ENCODE measurements at regions not wholly inside any gene's neighbourhood (a gene's known extent, or its start where the extent isn't known, plus 50 kb on each side); places are given as distances from the start of the nearest gene placed in this dataset.
A peak's percentile ranks its signal among the peaks of the same experiment; 100 is the strongest.

DNA sequence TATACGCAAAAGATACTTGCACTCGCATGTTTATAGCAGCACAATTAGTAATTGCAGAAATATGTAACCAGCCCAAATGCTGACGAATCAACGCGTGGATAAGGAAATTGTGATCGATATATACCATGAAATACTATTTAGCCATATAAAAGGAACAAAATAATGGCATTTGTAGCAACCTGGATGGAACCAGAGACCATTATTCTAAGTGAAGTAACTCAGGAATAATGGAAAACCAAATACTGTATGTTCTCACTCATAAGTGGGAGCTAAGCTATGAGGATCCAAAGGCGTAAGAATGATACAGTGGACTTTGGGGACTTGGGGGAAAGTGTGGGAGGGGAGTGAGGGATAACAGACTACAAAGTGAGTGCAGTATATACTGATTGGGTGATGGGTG lies 1008.0 kb upstream of the CRIM1 start:
- DNase-seq (ENCODE audit: low spot score) (no peak), ATAC-seq (no peak)
- Mint-ChIP-seq H3K27me3 (ENCODE audit: low read depth) (no peaks in the 10 kb centered on the region), H3K27ac (no peak overlapping the region), H3K9me3 (peaks cover 6% of the 10 kb centered on the region), H3K4me1 (no peaks in the 10 kb centered on the region), H3K4me3 (no peak overlapping the region), H3K36me3 (peaks cover 3% of the 10 kb centered on the region)
- TF ChIP-seq TEAD4 (CRISPR knock-in tag; IDR thresholded peaks at IDR 0.05) (no peak), ZNF423 (CRISPR knock-in tag; IDR thresholded peaks at IDR 0.05) (no peak), MYBL2 (CRISPR knock-in tag; IDR thresholded peaks at IDR 0.05) (no peak)
- ChIA-PET CTCF (no interaction called here), POLR2A (no interaction called here)

DNA sequence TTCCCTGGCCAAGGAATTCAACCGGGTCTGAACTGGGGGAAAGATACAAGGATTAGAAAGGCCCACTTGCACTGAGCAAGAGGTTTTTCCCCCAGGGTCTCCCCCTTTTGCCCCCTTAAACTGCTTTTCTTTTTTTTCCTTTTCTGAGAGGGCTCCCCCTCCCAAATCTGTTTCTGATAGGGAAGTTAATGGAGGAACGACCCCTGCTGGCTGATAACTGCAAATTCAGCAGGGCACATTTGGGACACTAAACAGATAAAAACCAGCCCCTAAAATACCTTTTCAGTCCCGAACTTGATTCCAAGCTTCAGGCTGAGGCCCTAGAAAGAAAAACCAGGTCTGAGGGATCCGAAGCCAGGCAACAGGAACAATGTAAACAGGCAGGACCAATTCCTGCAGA lies 1012.4 kb upstream of the CRIM1 start:
- no peak overlapping the region for H3K27ac Mint-ChIP-seq
- peaks cover 16% of the 10 kb centered on the region for H3K9me3 Mint-ChIP-seq
- POLR2A ChIA-PET, result no interaction called here
- H3K27me3 Mint-ChIP-seq (ENCODE audit: low read depth), result no peaks in the 10 kb centered on the region
- DNase-seq (ENCODE audit: low spot score), result no peak
- no peak for TF ChIP-seq SP1 (CRISPR knock-in tag; conservative IDR thresholded peaks at IDR 0.05)
- TF ChIP-seq, protein P1, sequence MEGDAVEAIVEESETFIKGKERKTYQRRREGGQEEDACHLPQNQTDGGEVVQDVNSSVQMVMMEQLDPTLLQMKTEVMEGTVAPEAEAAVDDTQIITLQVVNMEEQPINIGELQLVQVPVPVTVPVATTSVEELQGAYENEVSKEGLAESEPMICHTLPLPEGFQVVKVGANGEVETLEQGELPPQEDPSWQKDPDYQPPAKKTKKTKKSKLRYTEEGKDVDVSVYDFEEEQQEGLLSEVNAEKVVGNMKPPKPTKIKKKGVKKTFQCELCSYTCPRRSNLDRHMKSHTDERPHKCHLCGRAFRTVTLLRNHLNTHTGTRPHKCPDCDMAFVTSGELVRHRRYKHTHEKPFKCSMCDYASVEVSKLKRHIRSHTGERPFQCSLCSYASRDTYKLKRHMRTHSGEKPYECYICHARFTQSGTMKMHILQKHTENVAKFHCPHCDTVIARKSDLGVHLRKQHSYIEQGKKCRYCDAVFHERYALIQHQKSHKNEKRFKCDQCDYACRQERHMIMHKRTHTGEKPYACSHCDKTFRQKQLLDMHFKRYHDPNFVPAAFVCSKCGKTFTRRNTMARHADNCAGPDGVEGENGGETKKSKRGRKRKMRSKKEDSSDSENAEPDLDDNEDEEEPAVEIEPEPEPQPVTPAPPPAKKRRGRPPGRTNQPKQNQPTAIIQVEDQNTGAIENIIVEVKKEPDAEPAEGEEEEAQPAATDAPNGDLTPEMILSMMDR (IDR thresholded peaks at IDR 0.05), result peak; percentile 55
- CTCF ChIA-PET, result no interaction called here
- H3K36me3 Mint-ChIP-seq, result peaks cover 12% of the 10 kb centered on the region
- H3K4me3 Mint-ChIP-seq, result no peak overlapping the region
- H3K4me1 Mint-ChIP-seq, result peaks cover 4% of the 10 kb centered on the region; the same call in 1 of the 2 replicates
- ATAC-seq, result peak; percentile 55; the same call in 1 of the 2 replicates

- POLR2A ChIA-PET, result no interaction called here
- H3K27ac Mint-ChIP-seq, result no peak overlapping the region
- no peak for DNase-seq (ENCODE audit: low spot score)
- ATAC-seq, result no peak
- TF ChIP-seq ZSCAN18 (CRISPR knock-in tag; IDR thresholded peaks at IDR 0.05), result no peak
- CTCF ChIA-PET, result no interaction called here
- H3K9me3 Mint-ChIP-seq, result peaks cover 16% of the 10 kb centered on the region
- H3K4me3 Mint-ChIP-seq, result no peak overlapping the region
- peaks cover 12% of the 10 kb centered on the region for H3K36me3 Mint-ChIP-seq
- H3K4me1 Mint-ChIP-seq, result peaks cover 4% of the 10 kb centered on the region; the same call in 1 of the 2 replicates
- no peaks in the 10 kb centered on the region for H3K27me3 Mint-ChIP-seq (ENCODE audit: low read depth)
Measured at GRCh38 chr2:35339211-35339610, 1016.4 kb upstream of the CRIM1 start.

GRCh38 chr2:35337922-35338321 lies 1017.7 kb upstream of the CRIM1 start:
- no peak for TF ChIP-seq ZNF423 (CRISPR knock-in tag; IDR thresholded peaks at IDR 0.05)
- TF ChIP-seq TEAD4 (CRISPR knock-in tag; IDR thresholded peaks at IDR 0.05), result no peak
- TF ChIP-seq, protein P2, sequence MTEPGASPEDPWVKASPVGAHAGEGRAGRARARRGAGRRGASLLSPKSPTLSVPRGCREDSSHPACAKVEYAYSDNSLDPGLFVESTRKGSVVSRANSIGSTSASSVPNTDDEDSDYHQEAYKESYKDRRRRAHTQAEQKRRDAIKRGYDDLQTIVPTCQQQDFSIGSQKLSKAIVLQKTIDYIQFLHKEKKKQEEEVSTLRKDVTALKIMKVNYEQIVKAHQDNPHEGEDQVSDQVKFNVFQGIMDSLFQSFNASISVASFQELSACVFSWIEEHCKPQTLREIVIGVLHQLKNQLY (CRISPR knock-in tag; IDR thresholded peaks at IDR 0.05), result no peak
- no peak for TF ChIP-seq OVOL2 (CRISPR knock-in tag; IDR thresholded peaks at IDR 0.05; ENCODE audit: borderline replicate concordance)
- no peak for TF ChIP-seq ZBTB43 (CRISPR knock-in tag; IDR thresholded peaks at IDR 0.05)
- TF ChIP-seq GRHL2 (CRISPR knock-in tag; IDR thresholded peaks at IDR 0.05; ENCODE audit: insufficient replicate concordance, severe bottlenecking), result no peak
- TF ChIP-seq, protein P3, sequence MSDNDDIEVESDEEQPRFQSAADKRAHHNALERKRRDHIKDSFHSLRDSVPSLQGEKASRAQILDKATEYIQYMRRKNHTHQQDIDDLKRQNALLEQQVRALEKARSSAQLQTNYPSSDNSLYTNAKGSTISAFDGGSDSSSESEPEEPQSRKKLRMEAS (CRISPR knock-in tag; IDR thresholded peaks at IDR 0.05), result no peak
- no peak for TF ChIP-seq SOX15 (CRISPR knock-in tag; IDR thresholded peaks at IDR 0.05)
- no peak for TF ChIP-seq KAT7 (CRISPR knock-in tag; IDR thresholded peaks at IDR 0.05; ENCODE audit: borderline replicate concordance)
- no peak for TF ChIP-seq NR1H2 (CRISPR knock-in tag; IDR thresholded peaks at IDR 0.05)
- no peak for TF ChIP-seq ATF6 (CRISPR knock-in tag; IDR thresholded peaks at IDR 0.05)
- no peak for TF ChIP-seq FOXK1 (CRISPR knock-in tag; IDR thresholded peaks at IDR 0.05)
- TF ChIP-seq ZNF263 (CRISPR knock-in tag; IDR thresholded peaks at IDR 0.05; ENCODE audit: low read depth), result no peak
- TF ChIP-seq SMAD3 (CRISPR knock-in tag; IDR thresholded peaks at IDR 0.05; ENCODE audit: borderline replicate concordance), result no peak
- peaks cover 12% of the 10 kb centered on the region for H3K36me3 Mint-ChIP-seq
- POLR2A ChIA-PET, result no interaction called here
- ATAC-seq, result no peak
- H3K27me3 Mint-ChIP-seq (ENCODE audit: low read depth), result no peaks in the 10 kb centered on the region
- no peak overlapping the region for H3K4me3 Mint-ChIP-seq
- CTCF ChIA-PET, result no interaction called here
- no peak for DNase-seq (ENCODE audit: low spot score)
- H3K4me1 Mint-ChIP-seq, result peaks cover 4% of the 10 kb centered on the region; the same call in 1 of the 2 replicates
- H3K27ac Mint-ChIP-seq, result no peak overlapping the region
- H3K9me3 Mint-ChIP-seq, result peaks cover 14% of the 10 kb centered on the region

Measured in WTC11 (cell line).